Tibial nerve (tissue), 4 donors: ENCODE measurements at regions not wholly inside any gene's neighbourhood (a gene's known extent, or its start where the extent isn't known, plus 50 kb on each side); places are given as distances from the start of the nearest gene placed in this dataset.

ENCODE experiments used
- DNase-seq, 2 donors: peaks; one replicate each; pipeline ENCODE4 v3.0.0-alpha.2; 2019; ENCODE audit warnings: low spot score in 2 of 2
- H3K27ac ChIP-seq, 4 donors: fragments of 200-600 bp; sonication (generic) in 3 of 4; one replicate each; pipeline ENCODE4 v1.5.1; 2017 to 2019; ENCODE audit warnings: mild to moderate bottlenecking in 1 of 4
- H3K27me3 ChIP-seq, 2 donors: fragments of 200-600 bp; sonication (generic) in 1 of 2; one replicate each; pipeline versions ENCODE4 v1.5.1 to v1.6.0; 2017 to 2019
- H3K36me3 ChIP-seq, 3 donors: fragments of 200-600 bp; sonication (generic); one replicate each; pipeline ENCODE4 v1.5.1; 2018 to 2019
- H3K4me1 ChIP-seq, 4 donors: fragments of 200-600 bp; sonication (generic) in 3 of 4; one replicate each; pipeline ENCODE4 v1.5.1; 2017 to 2019
- H3K4me3 ChIP-seq, 4 donors: fragments of 200-600 bp; sonication (generic) in 3 of 4; one replicate each; pipeline ENCODE4 v1.5.1; 2017 to 2019; ENCODE audit warnings: mild to moderate bottlenecking in 1 of 4, moderate library complexity in 1 of 4
- H3K9me3 ChIP-seq, 4 donors: fragments of 200-600 bp; sonication (generic) in 3 of 4; one replicate each; pipeline ENCODE4 v1.5.1; 2017 to 2019
- EP300 ChIP-seq, 2 donors: sonication (generic); formaldehyde crosslinking; IDR thresholded peaks; one replicate each; pipeline ENCODE4 v1.6.1; 2017; ENCODE audit warnings: antibody characterized with exemption in 2 of 2, mild to moderate bottlenecking in 1 of 2
- POLR2A ChIP-seq, 2 donors: fragments of 450-650 bp; IDR thresholded peaks; one replicate each; pipeline ENCODE4 v1.6.1; 2017; ENCODE audit warnings: antibody characterized with exemption in 2 of 2, mild to moderate bottlenecking in 2 of 2, moderate library complexity in 2 of 2
- WGBS, 2 donors: methylation state at CpG; one replicate each; pipeline ENCODE4 v1.1.5; 2018; 5-methylcytosine and 5-hydroxymethylcytosine counted together
- TF ChIP-seq, protein P1 (sequence below), 5 experiments: fragments of 200-600 bp in 3 of 5; fragments of 450-650 bp in 2 of 5; sonication (generic) in 3 of 5; IDR thresholded peaks; one replicate each; pipeline ENCODE4 v1.5.1; 2016 to 2019; ENCODE audit warnings: antibody characterized with exemption in 5 of 5, mild to moderate bottlenecking in 3 of 5, moderate library complexity in 2 of 5

DNA sequence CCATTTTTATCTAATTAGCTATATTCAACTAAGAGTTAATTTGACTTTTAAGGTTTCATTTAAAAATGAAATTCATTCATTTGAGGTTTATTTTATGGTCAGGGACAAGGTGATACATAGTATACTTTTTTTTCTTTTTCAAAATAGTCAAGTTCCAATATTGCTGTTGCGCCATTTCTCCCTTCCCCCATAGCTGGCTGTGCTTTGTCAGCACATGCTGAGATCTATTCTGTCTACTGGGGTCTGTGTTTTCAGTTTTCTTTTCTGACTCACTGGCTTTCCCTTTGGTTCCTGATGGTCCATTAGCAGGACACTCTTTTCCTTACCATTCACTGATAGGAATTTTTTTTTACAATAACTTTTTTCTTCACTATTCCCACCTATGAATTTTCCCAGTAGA, 336.4 kb upstream of the TMEM229A start:
- Histone ChIP-seq H3K4me3 (no peak overlapping the region), H3K36me3 (no peaks in the 10 kb centered on the region), H3K9me3 (peaks cover 0 to 5% (median 0%) of the 10 kb centered on the region in 4 donors), H3K27ac (no peak overlapping the region), H3K27me3 (no peaks in the 10 kb centered on the region), H3K4me1 (no peaks in the 10 kb centered on the region)
- DNase-seq: no peak
- TF ChIP-seq, protein P1, sequence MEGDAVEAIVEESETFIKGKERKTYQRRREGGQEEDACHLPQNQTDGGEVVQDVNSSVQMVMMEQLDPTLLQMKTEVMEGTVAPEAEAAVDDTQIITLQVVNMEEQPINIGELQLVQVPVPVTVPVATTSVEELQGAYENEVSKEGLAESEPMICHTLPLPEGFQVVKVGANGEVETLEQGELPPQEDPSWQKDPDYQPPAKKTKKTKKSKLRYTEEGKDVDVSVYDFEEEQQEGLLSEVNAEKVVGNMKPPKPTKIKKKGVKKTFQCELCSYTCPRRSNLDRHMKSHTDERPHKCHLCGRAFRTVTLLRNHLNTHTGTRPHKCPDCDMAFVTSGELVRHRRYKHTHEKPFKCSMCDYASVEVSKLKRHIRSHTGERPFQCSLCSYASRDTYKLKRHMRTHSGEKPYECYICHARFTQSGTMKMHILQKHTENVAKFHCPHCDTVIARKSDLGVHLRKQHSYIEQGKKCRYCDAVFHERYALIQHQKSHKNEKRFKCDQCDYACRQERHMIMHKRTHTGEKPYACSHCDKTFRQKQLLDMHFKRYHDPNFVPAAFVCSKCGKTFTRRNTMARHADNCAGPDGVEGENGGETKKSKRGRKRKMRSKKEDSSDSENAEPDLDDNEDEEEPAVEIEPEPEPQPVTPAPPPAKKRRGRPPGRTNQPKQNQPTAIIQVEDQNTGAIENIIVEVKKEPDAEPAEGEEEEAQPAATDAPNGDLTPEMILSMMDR (IDR thresholded peaks at IDR 0.05): no peak
- TF ChIP-seq EP300 (IDR thresholded peaks at IDR 0.05) (no peak), POLR2A (IDR thresholded peaks at IDR 0.05) (no peak)
- 86 to 91% methylated on average over 1 of the region's 1 CpG for WGBS, 2 donors

DNA sequence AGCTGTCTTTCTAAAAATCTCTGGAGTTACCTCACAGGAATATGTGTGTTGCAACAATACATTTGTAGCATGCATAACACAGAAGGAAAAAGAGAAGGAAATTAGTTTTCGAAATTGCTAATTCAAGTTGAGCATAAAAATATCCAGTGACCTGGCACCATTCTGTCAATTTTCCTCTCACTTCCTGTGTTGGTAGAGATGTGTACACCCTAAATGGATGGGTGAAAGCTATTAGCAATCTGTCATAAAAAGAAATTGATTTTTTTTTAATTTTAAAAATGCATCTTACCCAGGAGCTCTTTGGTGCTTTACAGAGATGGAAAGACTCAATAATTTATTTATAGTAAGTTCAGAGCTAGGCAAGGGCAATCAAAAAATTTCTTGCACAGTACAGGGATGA, 333.3 kb upstream of the TMEM229A start:
- DNase-seq: no peak
- peaks cover 0 to 7% (median 0%) of the 10 kb centered on the region in 4 donors for H3K9me3 ChIP-seq
- H3K27ac ChIP-seq: no peak overlapping the region
- no peaks in the 10 kb centered on the region for H3K27me3 ChIP-seq
- 73 to 80% methylated on average over 1 of the region's 1 CpG for WGBS, 2 donors
- no peaks in the 10 kb centered on the region for H3K4me1 ChIP-seq
- no peaks in the 10 kb centered on the region for H3K36me3 ChIP-seq
- H3K4me3 ChIP-seq: no peak overlapping the region
- TF ChIP-seq EP300 (IDR thresholded peaks at IDR 0.05) (no peak), POLR2A (IDR thresholded peaks at IDR 0.05) (no peak)
- TF ChIP-seq, protein P1 (IDR thresholded peaks at IDR 0.05): no peak

DNA sequence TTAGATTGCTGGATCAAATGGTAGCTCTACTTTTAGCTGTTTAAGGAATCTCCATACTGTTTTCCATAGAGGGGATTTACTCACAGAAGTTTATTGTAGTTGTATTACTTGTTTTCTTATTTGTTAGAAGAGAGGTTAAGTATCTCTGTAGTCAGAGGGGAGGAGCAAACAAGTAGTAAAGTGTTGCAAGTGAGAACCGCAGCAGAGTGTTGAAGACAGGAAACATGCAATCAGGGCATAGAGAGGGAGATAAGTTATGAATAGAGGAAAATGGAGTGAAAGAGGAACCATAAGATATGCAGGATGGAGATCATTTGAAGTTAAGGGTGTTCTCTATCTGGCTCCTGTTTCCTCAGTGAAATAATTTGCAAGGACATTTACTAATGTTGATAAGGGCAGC, 331.4 kb upstream of the TMEM229A start:
- no peak for DNase-seq
- no peaks in the 10 kb centered on the region for H3K36me3 ChIP-seq
- no peak overlapping the region for H3K4me3 ChIP-seq
- WGBS, 2 donors: 67 to 74% methylated on average over 1 of the region's 1 CpG
- no peak for TF ChIP-seq POLR2A (IDR thresholded peaks at IDR 0.05)
- TF ChIP-seq, protein P1 (IDR thresholded peaks at IDR 0.05): no peak
- no peak for TF ChIP-seq EP300 (IDR thresholded peaks at IDR 0.05)
- H3K27me3 ChIP-seq: no peaks in the 10 kb centered on the region
- no peak overlapping the region for H3K27ac ChIP-seq
- peaks cover 0 to 11% (median 0%) of the 10 kb centered on the region in 4 donors for H3K9me3 ChIP-seq
- H3K4me1 ChIP-seq: no peaks in the 10 kb centered on the region

DNA sequence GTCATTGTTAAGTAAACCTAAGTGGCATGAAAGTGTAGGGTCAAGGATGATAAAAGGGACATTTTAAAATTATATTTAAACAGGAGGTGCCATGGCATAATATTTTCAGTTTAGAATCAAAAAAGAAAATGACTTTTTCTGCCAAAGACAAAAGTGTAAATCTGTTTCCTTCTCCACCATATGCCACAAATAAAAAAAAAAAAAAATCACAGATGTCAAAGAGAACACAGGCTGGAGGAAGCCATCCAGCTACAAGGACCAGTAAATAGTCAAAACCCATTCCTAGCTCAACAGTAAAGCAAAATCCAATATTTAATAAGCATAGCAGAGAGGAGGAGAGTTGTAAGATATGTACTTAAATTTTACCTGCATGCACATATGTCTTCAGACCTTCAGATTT, 321.3 kb upstream of the TMEM229A start:
- TF ChIP-seq EP300 (IDR thresholded peaks at IDR 0.05) (no peak), POLR2A (IDR thresholded peaks at IDR 0.05) (no peak)
- TF ChIP-seq, protein P1 (IDR thresholded peaks at IDR 0.05): no peak
- Histone ChIP-seq H3K27me3 (no peaks in the 10 kb centered on the region), H3K9me3 (peaks cover 0 to 4% (median 0%) of the 10 kb centered on the region in 4 donors), H3K4me1 (no peaks in the 10 kb centered on the region), H3K4me3 (no peak overlapping the region), H3K27ac (no peak overlapping the region), H3K36me3 (no peaks in the 10 kb centered on the region)
- DNase-seq: no peak

- Histone ChIP-seq H3K9me3 (peaks cover 0 to 13% (median 0%) of the 10 kb centered on the region in 4 donors), H3K27ac (no peak overlapping the region), H3K4me3 (no peak overlapping the region), H3K4me1 (no peaks in the 10 kb centered on the region), H3K27me3 (no peaks in the 10 kb centered on the region), H3K36me3 (no peaks in the 10 kb centered on the region)
- no peak for TF ChIP-seq EP300 (IDR thresholded peaks at IDR 0.05)
- no peak for TF ChIP-seq POLR2A (IDR thresholded peaks at IDR 0.05)
- TF ChIP-seq, protein P1 (IDR thresholded peaks at IDR 0.05): no peak
- WGBS, 2 donors: 57 to 69% methylated on average over 8 of the region's 8 CpGs
- DNase-seq: no peak
These were observed 319.1 kb upstream of the TMEM229A start for GRCh38 chr7:124351950-124352349.
